ENCODE measurements at regions not wholly inside any gene's neighbourhood (a gene's known extent, or its start where the extent isn't known, plus 50 kb on each side); places are given as distances from the start of the nearest gene placed in this dataset.

- TF ChIP-seq CTCF (conservative IDR thresholded peaks at IDR 0.05; ENCODE audit: low read length) (no peak), EZH2phosphoT487 (IDR thresholded peaks at IDR 0.05; ENCODE audit: borderline replicate concordance) (no peak)
Observed at GRCh38 chr19:20365146-20365545, 198.1 kb downstream of the ZNF486 start.

All from Loucy (cell line).